SK-N-SH (cell line): ENCODE measurements at regions not wholly inside any gene's neighbourhood (a gene's known extent, or its start where the extent isn't known, plus 50 kb on each side); places are given as distances from the start of the nearest gene placed in this dataset.

Experiments used
- CTCF ChIA-PET: fragments of 300-600, 350-600 bp; formaldehyde crosslinking; extraction: SDS; loops from one replicate; lab custom pipeline; 2021; lab: Yijun Ruan, JAX
- POLR2A ChIA-PET: fragments of 350-600 bp; sonication (Branson Sonifier 250); formaldehyde crosslinking; extraction: SDS; loops from one replicate; lab custom pipeline; 2020; ENCODE audit warnings: antibody characterized with exemption, inconsistent platforms; lab: Yijun Ruan, JAX
- DNase-seq: peaks from one replicate; pipeline ENCODE4 v3.0.0; 2012
- H2AFZ ChIP-seq: fragments of 200-600 bp; sonication (generic); 2 replicates; pipeline ENCODE4 v1.8.1; 2016; ENCODE audit warnings: antibody characterized with exemption, mild to moderate bottlenecking, low read depth
- H3F3A ChIP-seq: fragments of 200-600 bp; sonication (generic); replicated peaks from 2 replicates; pipeline ENCODE3; 2016; ENCODE audit warnings: antibody characterized with exemption, mild to moderate bottlenecking; ENCODE audit not compliant: insufficient read depth
- H3K27ac ChIP-seq, 2 experiments: fragments of 200-500 bp in 1 of 2; fragments of 200-600 bp in 1 of 2; sonication (Bioruptor generic) in 1 of 2; sonication (generic), shearing (Covaris generic) in 1 of 2; 2 replicates each; pipeline versions ENCODE4 v1.5.1 to v1.6.1; 2014 to 2016; ENCODE audit warnings: low read depth in 2 of 2, inconsistent platforms in 1 of 2, low read length in 1 of 2, mild to moderate bottlenecking in 1 of 2, mixed read lengths in 1 of 2
- H3K27me3 ChIP-seq: fragments of 200-600 bp; sonication (generic), shearing (Covaris generic); 2 replicates; pipeline ENCODE4 v1.6.1; 2016; ENCODE audit warnings: mixed run types; ENCODE audit not compliant: insufficient read depth
- H3K36me3 ChIP-seq, 2 experiments: fragments of 200-500 bp in 1 of 2; fragments of 200-600 bp in 1 of 2; sonication (Bioruptor generic) in 1 of 2; sonication (generic) in 1 of 2; replicated peaks in 1 of 2; 2 replicates each; pipeline versions ENCODE3 to v1.5.1; 2014 to 2016; ENCODE audit warnings: low read length in 1 of 2, mild to moderate bottlenecking in 1 of 2; ENCODE audit not compliant: insufficient read depth in 2 of 2, control insufficient read depth in 1 of 2
- H3K4me1 ChIP-seq, 2 experiments: fragments of 200-500 bp in 1 of 2; fragments of 200-600 bp in 1 of 2; sonication (Bioruptor generic) in 1 of 2; sonication (generic), shearing (Covaris generic) in 1 of 2; 2 replicates each; pipeline versions ENCODE4 v1.5.1 to v1.6.1; 2014 to 2016; ENCODE audit warnings: low read depth in 1 of 2, low read length in 1 of 2, mixed run types in 1 of 2; ENCODE audit not compliant: insufficient read depth in 2 of 2, control insufficient read depth in 1 of 2
- H3K4me2 ChIP-seq: fragments of 200-600 bp; sonication (generic), shearing (Covaris generic); 2 replicates; pipeline ENCODE4 v1.6.1; 2017; ENCODE audit warnings: mixed run types
- H3K4me3 ChIP-seq, 2 experiments: fragments of 200-500 bp in 1 of 2; fragments of 200-600 bp in 1 of 2; sonication (Bioruptor generic) in 1 of 2; sonication (generic), shearing (Covaris generic) in 1 of 2; 2 replicates each; pipeline versions ENCODE4 v1.5.1 to v1.8.1; 2014 to 2016; ENCODE audit warnings: low read depth in 2 of 2, inconsistent platforms in 1 of 2, low read length in 1 of 2, mild to moderate bottlenecking in 1 of 2, mixed read lengths in 1 of 2, moderate library complexity in 1 of 2
- H3K79me2 ChIP-seq: fragments of 200-600 bp; sonication (generic); 2 replicates; pipeline ENCODE4 v1.8.1; 2017; ENCODE audit warnings: mild to moderate bottlenecking; ENCODE audit not compliant: insufficient read depth
- H3K9ac ChIP-seq: fragments of 200-600 bp; sonication (generic); 2 replicates; pipeline ENCODE4 v1.6.1; 2017; ENCODE audit warnings: mixed run types
- H3K9me2 ChIP-seq: fragments of 200-600 bp; sonication (generic); 2 replicates; pipeline ENCODE4 v1.6.1; 2017; ENCODE audit warnings: mixed run types
- H3K9me3 ChIP-seq: fragments of 200-600 bp; sonication (generic); 2 replicates; pipeline ENCODE4 v1.6.1; 2017; ENCODE audit warnings: mixed run types, mild to moderate bottlenecking, moderate library complexity
- H4K20me1 ChIP-seq: fragments of 200-600 bp; sonication (generic); 2 replicates; pipeline ENCODE4 v1.6.1; 2017; ENCODE audit warnings: mild to moderate bottlenecking, mixed run types; ENCODE audit not compliant: insufficient read depth
- FOXM1 ChIP-seq: IDR thresholded peaks from 2 replicates; pipeline ENCODE4 v1.4.0; 2012; ENCODE audit warnings: low read depth, mild to moderate bottlenecking
- GABPA ChIP-seq: IDR thresholded peaks from 2 replicates; pipeline ENCODE4 v1.4.0; 2012; ENCODE audit warnings: low read depth, mild to moderate bottlenecking
- MEF2A ChIP-seq: IDR thresholded peaks from 2 replicates; pipeline ENCODE4 v1.4.0; 2012; ENCODE audit warnings: low read depth, borderline replicate concordance
- NFIC ChIP-seq: IDR thresholded peaks from 2 replicates; pipeline ENCODE4 v1.4.0; 2012; ENCODE audit warnings: borderline replicate concordance
- NRF1 ChIP-seq: IDR thresholded peaks from 2 replicates; pipeline ENCODE4 v1.6.1; 2012; ENCODE audit warnings: low read depth, mild to moderate bottlenecking, low read length
- PBX3 ChIP-seq: IDR thresholded peaks from 2 replicates; pipeline ENCODE4; 2012
- RAD21 ChIP-seq: IDR thresholded peaks from 2 replicates; pipeline ENCODE4 v1.6.1; 2012; ENCODE audit warnings: mild to moderate bottlenecking, low read length
- RCOR1 ChIP-seq: fragments of 150-350 bp; IDR thresholded peaks from 2 replicates; pipeline ENCODE4 v1.6.1; 2017; ENCODE audit warnings: antibody characterized with exemption, low read length
- RFX5 ChIP-seq: IDR thresholded peaks from 2 replicates; pipeline ENCODE4 v1.6.1; 2012; ENCODE audit warnings: mild to moderate bottlenecking, improper control_type of control experiment, low read length
- TAF1 ChIP-seq: IDR thresholded peaks from 2 replicates; pipeline ENCODE4 v1.6.1; 2012; ENCODE audit warnings: low read depth, mild to moderate bottlenecking, low read length, moderate library complexity, borderline replicate concordance
- ZBTB33 ChIP-seq: IDR thresholded peaks from 2 replicates; pipeline ENCODE4 v1.4.0; 2012; ENCODE audit warnings: low read depth, borderline replicate concordance
- WGBS: methylation state at CpG from one replicate; pipeline ENCODE4 v1.1.6; 2017; ENCODE audit warnings: low lambda C conversion rate; 5-methylcytosine and 5-hydroxymethylcytosine counted together

GRCh38 chr21:16353764-16354163 lies 624.0 kb downstream of the USP25 start:
- H3K79me2 ChIP-seq: no peaks in the 10 kb centered on the region
- no peak overlapping the region for H2AFZ ChIP-seq
- no peaks in the 10 kb centered on the region for H3F3A ChIP-seq
- no peaks in the 10 kb centered on the region for H3K9me3 ChIP-seq
- H3K4me2 ChIP-seq: no peak overlapping the region
- CTCF ChIA-PET: no interaction called here
- TF ChIP-seq ZBTB33 (no peak), FOXM1 (no peak), RFX5 (no peak), RCOR1 (no peak), PBX3 (no peak)
- H4K20me1 ChIP-seq: no peaks in the 10 kb centered on the region
- WGBS: 51% methylated on average over 6 of the region's 6 CpGs
- H3K9ac ChIP-seq: no peak overlapping the region
- H3K9me2 ChIP-seq: no peaks in the 10 kb centered on the region
- DNase-seq: no peak
- no peaks in the 10 kb centered on the region for H3K4me1 ChIP-seq
- H3K4me3 ChIP-seq: no peak overlapping the region
- H3K36me3 ChIP-seq: no peaks in the 10 kb centered on the region
- no peak overlapping the region for H3K27ac ChIP-seq
- POLR2A ChIA-PET: no interaction called here
- no peaks in the 10 kb centered on the region for H3K27me3 ChIP-seq

GRCh38 chr21:16357994-16358393 lies 628.2 kb downstream of the USP25 start:
- Histone ChIP-seq H3K27me3 (no peaks in the 10 kb centered on the region), H3K4me1 (no peaks in the 10 kb centered on the region), H3K36me3 (no peaks in the 10 kb centered on the region), H3K9me2 (no peaks in the 10 kb centered on the region), H3K27ac (no peak overlapping the region), H2AFZ (no peak overlapping the region), H3K9me3 (no peaks in the 10 kb centered on the region), H3K4me3 (no peak overlapping the region), H4K20me1 (no peaks in the 10 kb centered on the region), H3K79me2 (no peaks in the 10 kb centered on the region), H3K9ac (no peak overlapping the region), H3F3A (peaks cover 3% of the 10 kb centered on the region), H3K4me2 (no peak overlapping the region)
- DNase-seq: no peak
- TF ChIP-seq NFIC (no peak), FOXM1 (no peak)
- ChIA-PET CTCF (interaction anchor here (1.4 kb wide), 1 partner anchor 19 kb away, joined by 3 read pairs; no protein-coding TSS in a partner anchor), POLR2A (no interaction called here)

GRCh38 chr21:16358784-16359183 lies 629.0 kb downstream of the USP25 start:
- H3K79me2 ChIP-seq: no peaks in the 10 kb centered on the region
- TF ChIP-seq NRF1 (no peak), MEF2A (no peak), PBX3 (no peak), TAF1 (no peak), RAD21 (no peak), GABPA (no peak)
- TF ChIP-seq, all 33 proteins: peak for 0
- H3K9ac ChIP-seq: no peak overlapping the region
- no peaks in the 10 kb centered on the region for H3K4me1 ChIP-seq
- H4K20me1 ChIP-seq: no peaks in the 10 kb centered on the region
- no peaks in the 10 kb centered on the region for H3K9me3 ChIP-seq
- peaks cover 3% of the 10 kb centered on the region for H3F3A ChIP-seq
- H3K27ac ChIP-seq: no peak overlapping the region
- H3K4me2 ChIP-seq: no peak overlapping the region
- H2AFZ ChIP-seq: no peak overlapping the region
- no peaks in the 10 kb centered on the region for H3K27me3 ChIP-seq
- no peaks in the 10 kb centered on the region for H3K9me2 ChIP-seq
- CTCF ChIA-PET: interaction anchor here (1.4 kb wide), 1 partner anchor 20 kb away, joined by 3 read pairs; no protein-coding TSS in a partner anchor
- WGBS: 30% methylated on average over 2 of the region's 2 CpGs
- DNase-seq: no peak
- POLR2A ChIA-PET: no interaction called here
- no peaks in the 10 kb centered on the region for H3K36me3 ChIP-seq
- no peak overlapping the region for H3K4me3 ChIP-seq
